IMR-90 (cell line): ENCODE measurements at regions not wholly inside any gene's neighbourhood (a gene's known extent, or its start where the extent isn't known, plus 50 kb on each side); places are given as distances from the start of the nearest gene placed in this dataset.

Experiments used
- ATAC-seq: fragments of 200-7000 bp; cut with Tn5 transposase; 2 replicates; pipeline ENCODE4 v1.9.1; 2020; ENCODE audit warnings: low read depth, mild to moderate bottlenecking, moderate library complexity
- BruUV-seq: library from RNA; stranded (reverse); fragments of 400-500 nt; replicated peaks from 2 replicates; lab custom pipeline; 2021; lab: Mats Ljungman, UMichigan
- CTCF ChIA-PET: fragments of 300-600 bp; formaldehyde crosslinking; extraction: SDS; loops from one replicate; lab custom pipeline; 2021; ENCODE audit warnings: antibody characterized with exemption; lab: Yijun Ruan, JAX
- POLR2A ChIA-PET: fragments of 300-600 bp; sonication (Branson Sonifier 250); formaldehyde crosslinking; loops from one replicate; lab custom pipeline; 2022; ENCODE audit warnings: antibody characterized with exemption; ENCODE audit not compliant: unreplicated experiment; lab: Charles Lee
- DNase-seq: peaks from one replicate; pipeline ENCODE4 v3.0.0; 2013
- H2AFZ ChIP-seq: replicated peaks from 2 replicates; pipeline ENCODE3; 2013; ENCODE audit warnings: low read length, mild to moderate bottlenecking; ENCODE audit not compliant: poor library complexity
- H2AK5ac ChIP-seq: 2 replicates; pipeline ENCODE4 v1.6.1; 2013; ENCODE audit warnings: low read depth, low read length, inconsistent platforms
- H2AK9ac ChIP-seq: replicated peaks from 2 replicates; pipeline ENCODE3; 2013; ENCODE audit warnings: mild to moderate bottlenecking, low read depth, low read length, moderate library complexity; ENCODE audit not compliant: poor library complexity
- H2BK120ac ChIP-seq: 2 replicates; pipeline ENCODE4 v1.6.1; 2013; ENCODE audit warnings: low read depth, low read length, inconsistent platforms
- H2BK15ac ChIP-seq: 3 replicates; pipeline ENCODE4 v1.6.1; 2013; ENCODE audit warnings: low read depth, low read length, inconsistent platforms
- H2BK20ac ChIP-seq: 2 replicates; pipeline ENCODE4 v1.6.1; 2013; ENCODE audit warnings: low read depth, mild to moderate bottlenecking, inconsistent platforms, low read length, moderate library complexity
- H2BK5ac ChIP-seq: 2 replicates; pipeline ENCODE4 v1.6.1; 2013; ENCODE audit warnings: mild to moderate bottlenecking, low read depth, low read length, inconsistent platforms; ENCODE audit not compliant: poor library complexity, severe bottlenecking
- H3K14ac ChIP-seq: replicated peaks from 2 replicates; pipeline ENCODE4 v1.6.1; 2013; ENCODE audit warnings: low read depth, low read length, inconsistent platforms
- H3K18ac ChIP-seq: 2 replicates; pipeline ENCODE4 v1.6.1; 2013; ENCODE audit warnings: low read depth, low read length, control low read depth
- H3K23ac ChIP-seq: 2 replicates; pipeline ENCODE4 v1.6.1; 2013; ENCODE audit warnings: low read depth, low read length, inconsistent platforms
- H3K27ac ChIP-seq: 2 replicates; pipeline ENCODE4 v1.5.1; 2013; ENCODE audit warnings: mild to moderate bottlenecking, control low read depth, low read length; ENCODE audit not compliant: insufficient read depth
- H3K27me3 ChIP-seq: 2 replicates; pipeline ENCODE4 v1.6.1; 2013; ENCODE audit warnings: low read length; ENCODE audit not compliant: control insufficient read depth, insufficient read depth
- H3K36me3 ChIP-seq: 2 replicates; pipeline ENCODE4 v1.6.1; 2013; ENCODE audit warnings: low read length, mixed read lengths; ENCODE audit not compliant: control insufficient read depth, insufficient read depth
- H3K4ac ChIP-seq: 2 replicates; pipeline ENCODE4 v1.6.1; 2013; ENCODE audit warnings: low read depth, low read length, inconsistent platforms
- H3K4me1 ChIP-seq: 2 replicates; pipeline ENCODE4 v1.6.1; 2013; ENCODE audit warnings: low read length, mixed read lengths; ENCODE audit not compliant: control insufficient read depth, insufficient read depth
- H3K4me2 ChIP-seq: 2 replicates; pipeline ENCODE4 v1.6.1; 2013; ENCODE audit warnings: low read depth, mild to moderate bottlenecking, control low read depth, low read length, moderate library complexity
- H3K4me3 ChIP-seq: 2 replicates; pipeline ENCODE4 v1.5.1; 2013; ENCODE audit warnings: low read depth, mild to moderate bottlenecking, control low read depth, low read length, moderate library complexity; ENCODE audit not compliant: insufficient read depth
- H3K56ac ChIP-seq: 2 replicates; pipeline ENCODE4 v1.6.1; 2013; ENCODE audit warnings: low read length, inconsistent platforms; ENCODE audit not compliant: insufficient read depth; ENCODE audit errors: extremely low read depth
- H3K79me1 ChIP-seq, 2 experiments: 2 replicates each; pipeline ENCODE4 v1.6.1; 2013; ENCODE audit warnings: low read length in 2 of 2, inconsistent platforms in 1 of 2, low read depth in 1 of 2
- H3K9ac ChIP-seq: 2 replicates; pipeline ENCODE4 v1.6.1; 2013; ENCODE audit warnings: low read depth, low read length, control low read depth
- H3K9me1 ChIP-seq: 2 replicates; pipeline ENCODE4 v1.6.1; 2013; ENCODE audit warnings: low read length, inconsistent platforms; ENCODE audit not compliant: insufficient read depth
- H3K9me3 ChIP-seq: 2 replicates; pipeline ENCODE4 v1.6.1; 2013; ENCODE audit warnings: low read length; ENCODE audit not compliant: control insufficient read depth, insufficient read depth
- H4K20me1 ChIP-seq: 2 replicates; pipeline ENCODE4 v1.6.1; 2013; ENCODE audit warnings: low read length, inconsistent platforms; ENCODE audit not compliant: insufficient read depth
- H4K5ac ChIP-seq: 2 replicates; pipeline ENCODE4 v1.6.1; 2013; ENCODE audit warnings: mild to moderate bottlenecking, low read depth, low read length, control low read depth
- H4K8ac ChIP-seq, 2 experiments: 2 replicates each; pipeline ENCODE4 v1.6.1; 2013; ENCODE audit warnings: low read depth in 2 of 2, low read length in 2 of 2, control low read depth in 1 of 2, inconsistent platforms in 1 of 2
- H4K91ac ChIP-seq: 2 replicates; pipeline ENCODE4 v1.6.1; 2013; ENCODE audit warnings: low read depth, low read length, inconsistent platforms; ENCODE audit not compliant: insufficient read depth
- BHLHE40 ChIP-seq: fragments of 150-350 bp; IDR thresholded peaks from 2 replicates; pipeline ENCODE4 v1.6.1; 2016; ENCODE audit warnings: mild to moderate bottlenecking, low read depth, low read length
- CEBPB ChIP-seq: IDR thresholded peaks from 2 replicates; pipeline ENCODE4 v1.6.1; 2012; ENCODE audit warnings: low read depth, low read length, improper control_type of control experiment
- CHD1 ChIP-seq: IDR thresholded peaks from 2 replicates; pipeline ENCODE4 v1.6.1; 2012; ENCODE audit warnings: low read depth, low read length, improper control_type of control experiment
- FOS ChIP-seq: fragments of 150-350 bp; IDR thresholded peaks from 2 replicates; pipeline ENCODE4 v1.6.1; 2016; ENCODE audit warnings: low read depth, low read length
- MAFK ChIP-seq: IDR thresholded peaks from 2 replicates; pipeline ENCODE4 v1.6.1; 2012; ENCODE audit warnings: low read depth, low read length, improper control_type of control experiment
- MAZ ChIP-seq: IDR thresholded peaks from 2 replicates; pipeline ENCODE4 v1.6.1; 2012; ENCODE audit warnings: low read depth, mild to moderate bottlenecking, low read length, improper control_type of control experiment, moderate library complexity, borderline replicate concordance
- MXI1 ChIP-seq: IDR thresholded peaks from 2 replicates; pipeline ENCODE4 v1.6.1; 2012; ENCODE audit warnings: low read depth, mild to moderate bottlenecking, low read length, moderate library complexity, borderline replicate concordance
- NFE2L2 ChIP-seq: fragments of 150-350 bp; IDR thresholded peaks from 2 replicates; pipeline ENCODE4 v1.6.1; 2016; ENCODE audit warnings: low read depth, mild to moderate bottlenecking, low read length
- POLR2A ChIP-seq: IDR thresholded peaks from 2 replicates; pipeline ENCODE4 v1.6.1; 2012; ENCODE audit warnings: mild to moderate bottlenecking, low read depth, low read length
- RAD21 ChIP-seq: IDR thresholded peaks from 2 replicates; pipeline ENCODE4 v1.6.1; 2012; ENCODE audit warnings: low read length, improper control_type of control experiment
- RFX5 ChIP-seq: IDR thresholded peaks from 2 replicates; pipeline ENCODE4 v1.8.0; 2012; ENCODE audit warnings: low read depth, mild to moderate bottlenecking, low read length, moderate library complexity
- SMC3 ChIP-seq: fragments of 150-350 bp; IDR thresholded peaks from 2 replicates; pipeline ENCODE4 v1.6.1; 2016; ENCODE audit warnings: low read depth, mild to moderate bottlenecking, antibody characterized with exemption, low read length, moderate library complexity
- WGBS, 2 experiments: methylation state at CpG; one replicate each; pipeline versions ENCODE4 v1.1.5 to v1.1.7; 2013; ENCODE audit warnings: missing lambda C conversion rate in 2 of 2; ENCODE audit not compliant: insufficient read length in 1 of 2; ENCODE audit errors: extremely low coverage in 2 of 2; 5-methylcytosine and 5-hydroxymethylcytosine counted together
- dilution Hi-C: fragments of 300-500 bp; cut with HindIII; formaldehyde crosslinking; loops from one replicate; pipeline ENCODE4 v1.14.3; 2018; ENCODE audit warnings: low sequenced_read_pairs; ENCODE audit not compliant: unreplicated experiment
- in situ Hi-C: fragments of 300-500 bp; cut with MboI; formaldehyde crosslinking; loops from 3 replicates; pipeline ENCODE4 v1.14.3; 2019; ENCODE audit warnings: low sequenced_read_pairs, inconsistent platforms, mixed read lengths
- intact Hi-C: fragments of 100-400 bp; cut with micrococcal nuclease; formaldehyde crosslinking; loops from 2 replicates; pipeline ENCODE4 v1.10.0; 2022
- TF ChIP-seq, protein P1 (sequence below): conservative IDR thresholded peaks from 2 replicates; pipeline ENCODE4 v1.5.1; 2012; ENCODE audit warnings: mild to moderate bottlenecking, low read depth, low read length, improper control_type of control experiment

DNA sequence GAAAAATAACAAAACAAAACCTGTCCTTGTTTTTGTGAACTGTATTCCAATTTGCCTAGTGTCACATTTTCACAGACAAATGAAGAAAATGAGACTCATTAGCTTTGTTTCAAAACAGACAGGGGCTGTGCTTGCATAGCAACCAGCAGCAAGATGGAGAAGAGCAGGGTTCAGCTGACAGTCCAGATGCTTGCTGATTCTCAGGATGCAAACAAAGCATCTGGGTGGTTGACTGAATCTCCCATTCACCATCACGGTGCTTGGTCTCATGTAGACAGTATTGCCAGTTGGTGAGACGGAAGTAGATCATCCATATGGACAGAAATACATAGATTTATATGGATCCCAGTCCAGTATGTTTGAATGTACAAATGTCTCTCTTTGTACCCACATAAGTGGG lies 326.8 kb downstream of the CCDC85A start:
- Histone ChIP-seq H4K8ac (no peak overlapping the region), H2AFZ (no peak overlapping the region), H3K79me1 (no peaks in the 10 kb centered on the region), H4K91ac (no peak overlapping the region), H3K27me3 (no peaks in the 10 kb centered on the region), H3K9ac (no peak overlapping the region), H2BK5ac (no peak overlapping the region), H2BK20ac (no peak overlapping the region), H3K4ac (no peak overlapping the region), H3K14ac (no peak overlapping the region), H2AK5ac (no peak overlapping the region), H3K9me1 (no peaks in the 10 kb centered on the region), H3K18ac (no peak overlapping the region), H3K27ac (no peak overlapping the region), H3K23ac (no peak overlapping the region), H3K56ac (no peak overlapping the region), H3K4me3 (no peak overlapping the region), H2BK15ac (no peak overlapping the region), H3K4me1 (no peaks in the 10 kb centered on the region), H3K4me2 (no peak overlapping the region), H4K20me1 (no peaks in the 10 kb centered on the region), H3K9me3 (peaks cover 9% of the 10 kb centered on the region), H2AK9ac (no peak overlapping the region), H4K5ac (no peak overlapping the region), H3K36me3 (no peaks in the 10 kb centered on the region), H2BK120ac (no peak overlapping the region)
- no CpG with 5 or more reads among the region's 2 CpGs for whole genome bisulfite sequencing, 2 experiments
- in situ Hi-C loops, result no loop called here
- dilution Hi-C loops, result no loop called here
- POLR2A ChIA-PET, result no interaction called here
- CTCF ChIA-PET, result no interaction called here
- no TSS peak for BruUV-seq
- no peak for ATAC-seq
- intact Hi-C loops, result no loop called here
- no peak for DNase-seq
- TF ChIP-seq MAZ, result no peak
- no peak for TF ChIP-seq CEBPB
- no peak for TF ChIP-seq CHD1
- TF ChIP-seq BHLHE40, result no peak
- no peak for TF ChIP-seq SMC3
- TF ChIP-seq RFX5, result no peak
- TF ChIP-seq, protein P1, sequence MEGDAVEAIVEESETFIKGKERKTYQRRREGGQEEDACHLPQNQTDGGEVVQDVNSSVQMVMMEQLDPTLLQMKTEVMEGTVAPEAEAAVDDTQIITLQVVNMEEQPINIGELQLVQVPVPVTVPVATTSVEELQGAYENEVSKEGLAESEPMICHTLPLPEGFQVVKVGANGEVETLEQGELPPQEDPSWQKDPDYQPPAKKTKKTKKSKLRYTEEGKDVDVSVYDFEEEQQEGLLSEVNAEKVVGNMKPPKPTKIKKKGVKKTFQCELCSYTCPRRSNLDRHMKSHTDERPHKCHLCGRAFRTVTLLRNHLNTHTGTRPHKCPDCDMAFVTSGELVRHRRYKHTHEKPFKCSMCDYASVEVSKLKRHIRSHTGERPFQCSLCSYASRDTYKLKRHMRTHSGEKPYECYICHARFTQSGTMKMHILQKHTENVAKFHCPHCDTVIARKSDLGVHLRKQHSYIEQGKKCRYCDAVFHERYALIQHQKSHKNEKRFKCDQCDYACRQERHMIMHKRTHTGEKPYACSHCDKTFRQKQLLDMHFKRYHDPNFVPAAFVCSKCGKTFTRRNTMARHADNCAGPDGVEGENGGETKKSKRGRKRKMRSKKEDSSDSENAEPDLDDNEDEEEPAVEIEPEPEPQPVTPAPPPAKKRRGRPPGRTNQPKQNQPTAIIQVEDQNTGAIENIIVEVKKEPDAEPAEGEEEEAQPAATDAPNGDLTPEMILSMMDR, result no peak
- no peak for TF ChIP-seq RAD21
- TF ChIP-seq POLR2A, result no peak
- TF ChIP-seq NFE2L2, result no peak
- TF ChIP-seq MAFK, result no peak
- TF ChIP-seq FOS, result no peak
- TF ChIP-seq MXI1, result no peak
